A549 (cell line): ENCODE measurements at regions not wholly inside any gene's neighbourhood (a gene's known extent, or its start where the extent isn't known, plus 50 kb on each side); places are given as distances from the start of the nearest gene placed in this dataset.

Source experiments
- ATAC-seq, 2 experiments: fragments of 200-7000 bp in 1 of 2; fragments of >200 bp in 1 of 2; cut with Nextera tagmentation in 1 of 2; cut with Tn5 transposase in 1 of 2; 3 replicates each; pipeline versions ENCODE4 v1.8.0 to v1.9.1; 2018 to 2020; ENCODE audit warnings: mild to moderate bottlenecking in 1 of 2, moderate library complexity in 1 of 2
- CTCF ChIA-PET: fragments of 300-600 bp; sonication (Branson Sonifier 250); formaldehyde crosslinking; extraction: SDS; loops from one replicate; lab custom pipeline; 2021; ENCODE audit warnings: antibody characterized with exemption, inconsistent platforms; lab: Yijun Ruan, JAX
- POLR2A ChIA-PET: fragments of 350-600 bp; formaldehyde crosslinking; extraction: SDS; loops from one replicate; lab custom pipeline; 2021; ENCODE audit warnings: antibody characterized with exemption, inconsistent platforms; lab: Yijun Ruan, JAX
- DNase-seq, 2 experiments: peaks; one replicate each; pipeline versions ENCODE4 v3.0.0 to v3.0.0-alpha.2; 2011 to 2016; ENCODE audit warnings: low read depth in 1 of 2, low spot score in 1 of 2
- FAIRE-seq: peaks from 2 replicates; lab custom pipeline; 2011; peaks lifted over from hg19 to GRCh38; lab: Jason Lieb, UNC
- H3K27ac ChIP-seq, 2 experiments: fragments of >200 bp; sonication (Bioruptor Twin); formaldehyde crosslinking; 3 replicates each; pipeline ENCODE4 v1.5.1; 2016 to 2017
- H3K4me1 ChIP-seq: fragments of >200 bp; sonication (Bioruptor Twin); formaldehyde crosslinking; 3 replicates; pipeline ENCODE4 v1.6.1; 2016
- H3K4me2 ChIP-seq: fragments of >200 bp; sonication (Bioruptor Twin); formaldehyde crosslinking; 3 replicates; pipeline ENCODE4 v1.6.1; 2016
- H3K4me3 ChIP-seq: fragments of >200 bp; sonication (Bioruptor Twin); formaldehyde crosslinking; 3 replicates; pipeline ENCODE4 v1.5.1; 2016
- H3K9me3 ChIP-seq: fragments of >200 bp; sonication (Bioruptor Twin); formaldehyde crosslinking; 3 replicates; pipeline ENCODE4 v1.6.1; 2016
- CHD2 ChIP-seq: fragments of 150-350 bp; IDR thresholded peaks from 2 replicates; pipeline ENCODE4 v1.6.1; 2014; ENCODE audit warnings: low read length; ENCODE audit not compliant: partially characterized antibody
- EHF ChIP-seq: fragments of 250-450 bp; sonication (Bioruptor Pico); IDR thresholded peaks from 2 replicates; pipeline ENCODE4 v1.5.0; 2020; ENCODE audit warnings: mild to moderate bottlenecking
- EP300 ChIP-seq, 2 experiments: fragments of >200 bp; sonication (Bioruptor Twin); formaldehyde crosslinking; IDR thresholded peaks; 2 replicates in 1 of 2; 3 replicates in 1 of 2; pipeline ENCODE4 v1.6.1; 2016 to 2017
- ESRRA ChIP-seq: fragments of 150-350 bp; IDR thresholded peaks from 2 replicates; pipeline ENCODE4 v1.6.1; 2014; ENCODE audit warnings: mild to moderate bottlenecking, low read length, borderline replicate concordance
- FOSB ChIP-seq: fragments of 250-450 bp; sonication (Bioruptor Pico); IDR thresholded peaks from 2 replicates; pipeline ENCODE4 v1.5.0; 2020; ENCODE audit warnings: mild to moderate bottlenecking, moderate library complexity
- MAFK ChIP-seq: fragments of 450-650 bp; IDR thresholded peaks from 2 replicates; pipeline ENCODE4 v1.6.1; 2014; ENCODE audit not compliant: partially characterized antibody
- NPAS2 ChIP-seq: fragments of 250-450 bp; sonication (Bioruptor Pico); IDR thresholded peaks from 2 replicates; pipeline ENCODE4 v1.8.0; 2022; ENCODE audit warnings: mild to moderate bottlenecking, moderate library complexity, borderline replicate concordance
- POLR2A ChIP-seq: IDR thresholded peaks from 2 replicates; pipeline ENCODE4 v1.6.1; 2012; ENCODE audit warnings: mild to moderate bottlenecking, low read length
- RAD21 ChIP-seq, 2 experiments: fragments of >200 bp in 1 of 2; sonication (Bioruptor Twin) in 1 of 2; formaldehyde crosslinking in 1 of 2; IDR thresholded peaks in 1 of 2; conservative IDR thresholded peaks in 1 of 2; 2 replicates in 1 of 2; 3 replicates in 1 of 2; pipeline ENCODE4 v1.6.1; 2012 to 2018; ENCODE audit warnings: inconsistent platforms in 1 of 2
- RCOR1 ChIP-seq: fragments of 150-350 bp; IDR thresholded peaks from 2 replicates; pipeline ENCODE4 v1.6.1; 2014; ENCODE audit warnings: antibody characterized with exemption, low read length, low read depth
- RFX5 ChIP-seq: fragments of 450-650 bp; IDR thresholded peaks from 2 replicates; pipeline ENCODE4 v1.7.1; 2014; ENCODE audit warnings: antibody characterized with exemption, mild to moderate bottlenecking, moderate library complexity
- SREBF2 ChIP-seq: fragments of 450-650 bp; IDR thresholded peaks from 2 replicates; pipeline ENCODE4 v1.6.1; 2014; ENCODE audit warnings: mild to moderate bottlenecking, moderate library complexity
- TFCP2L1 ChIP-seq: fragments of 250-450 bp; sonication (Bioruptor Pico); IDR thresholded peaks from 2 replicates; pipeline ENCODE4 v1.5.0; 2021; ENCODE audit warnings: mild to moderate bottlenecking
- TP53 ChIP-seq: fragments of 250-450 bp; sonication (Bioruptor Pico); IDR thresholded peaks from 2 replicates; pipeline ENCODE4 v1.5.0; 2021; ENCODE audit warnings: mild to moderate bottlenecking, moderate library complexity
- WGBS: methylation state at CpG from one replicate; pipeline ENCODE4 v1.1.6; 2017; ENCODE audit errors: missing lambda C conversion rate; 5-methylcytosine and 5-hydroxymethylcytosine counted together
- TF ChIP-seq, protein P1 (sequence below): IDR thresholded peaks from 2 replicates; pipeline ENCODE4 v1.6.1; 2012
- TF ChIP-seq, protein P2 (sequence below): fragments of 250-450 bp; sonication (Bioruptor Pico); IDR thresholded peaks from 2 replicates; pipeline ENCODE4 v1.5.0; 2021; ENCODE audit warnings: mild to moderate bottlenecking, moderate library complexity, borderline replicate concordance
- TF ChIP-seq, protein P3 (sequence below): fragments of >200 bp; sonication (Bioruptor Twin); formaldehyde crosslinking; IDR thresholded peaks from 2 replicates; pipeline ENCODE4 v1.6.1; 2016
- TF ChIP-seq, protein P4 (sequence below): IDR thresholded peaks from 2 replicates; pipeline ENCODE4 v1.6.1; 2012
- TF ChIP-seq, protein P5 (sequence below): fragments of >200 bp; sonication (Bioruptor Twin); formaldehyde crosslinking; IDR thresholded peaks from 3 replicates; pipeline ENCODE4 v1.5.1; 2016
- TF ChIP-seq, protein P6 (sequence below): fragments of 150-350 bp; IDR thresholded peaks from 2 replicates; pipeline ENCODE4 v1.6.1; 2014; ENCODE audit warnings: low read depth, mild to moderate bottlenecking, low read length
- TF ChIP-seq, protein P7 (sequence below): fragments of >200 bp; sonication (Bioruptor Twin); formaldehyde crosslinking; IDR thresholded peaks from 3 replicates; pipeline ENCODE4 v1.6.1; 2016
- TF ChIP-seq, protein P8 (sequence below): fragments of 200-600 bp; sonication (generic); IDR thresholded peaks from 2 replicates; pipeline ENCODE4 v1.6.1; 2016; ENCODE audit warnings: antibody characterized with exemption, mild to moderate bottlenecking, moderate library complexity

DNA sequence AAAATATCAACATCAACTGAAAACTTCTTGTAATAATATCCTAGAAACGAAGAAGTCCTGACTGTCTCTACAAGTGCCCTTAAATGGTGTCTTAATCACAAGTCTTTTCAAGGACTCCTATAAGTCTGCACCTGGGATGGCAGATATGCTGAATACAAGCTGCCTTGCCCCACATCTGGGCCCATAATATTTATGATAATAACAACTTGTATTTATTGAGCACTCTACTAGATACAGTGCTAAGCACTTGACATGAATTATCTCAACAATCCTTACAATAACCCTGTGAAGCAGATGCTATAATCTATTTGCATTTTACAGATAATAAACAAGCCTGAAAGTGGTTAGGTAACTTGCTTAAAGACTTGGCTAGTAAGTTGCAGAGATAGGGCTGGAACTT is 78.0 kb upstream of the ZNF648 start:
- DNase-seq: no peak

DNA sequence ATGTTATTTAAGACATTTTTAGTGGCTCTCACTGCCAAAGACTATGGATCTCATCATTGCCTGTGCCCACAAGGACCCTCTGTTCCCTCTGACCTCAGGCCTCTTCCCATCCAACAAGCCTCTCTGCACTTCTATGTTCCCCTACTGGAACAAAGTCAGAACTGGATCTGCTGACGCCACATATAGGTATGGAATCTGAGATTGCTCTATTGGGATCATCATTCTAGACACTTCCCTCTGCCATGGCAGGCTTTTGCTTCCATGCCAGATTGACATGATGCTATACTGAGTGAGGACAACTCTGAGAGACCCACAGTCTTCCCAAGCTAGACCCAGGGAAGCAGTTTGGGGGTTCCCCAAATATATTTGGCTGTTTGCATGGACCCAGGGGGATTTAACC is 76.0 kb upstream of the ZNF648 start:
- H3K27ac ChIP-seq: no peak overlapping the region
- ChIA-PET CTCF (no interaction called here), POLR2A (no interaction called here)
- H3K9me3 ChIP-seq: peaks cover 18% of the 10 kb centered on the region
- 56% methylated on average over 1 of the region's 1 CpG for WGBS
- DNase-seq (no peak), ATAC-seq (no peak), FAIRE-seq (no peak)
- no peak overlapping the region for H3K4me2 ChIP-seq
- no peak overlapping the region for H3K4me3 ChIP-seq
- TF ChIP-seq, protein P1, sequence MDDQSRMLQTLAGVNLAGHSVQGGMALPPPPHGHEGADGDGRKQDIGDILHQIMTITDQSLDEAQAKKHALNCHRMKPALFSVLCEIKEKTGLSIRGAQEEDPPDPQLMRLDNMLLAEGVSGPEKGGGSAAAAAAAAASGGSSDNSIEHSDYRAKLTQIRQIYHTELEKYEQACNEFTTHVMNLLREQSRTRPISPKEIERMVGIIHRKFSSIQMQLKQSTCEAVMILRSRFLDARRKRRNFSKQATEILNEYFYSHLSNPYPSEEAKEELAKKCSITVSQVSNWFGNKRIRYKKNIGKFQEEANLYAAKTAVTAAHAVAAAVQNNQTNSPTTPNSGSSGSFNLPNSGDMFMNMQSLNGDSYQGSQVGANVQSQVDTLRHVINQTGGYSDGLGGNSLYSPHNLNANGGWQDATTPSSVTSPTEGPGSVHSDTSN: no peak
- TF ChIP-seq, protein P2, sequence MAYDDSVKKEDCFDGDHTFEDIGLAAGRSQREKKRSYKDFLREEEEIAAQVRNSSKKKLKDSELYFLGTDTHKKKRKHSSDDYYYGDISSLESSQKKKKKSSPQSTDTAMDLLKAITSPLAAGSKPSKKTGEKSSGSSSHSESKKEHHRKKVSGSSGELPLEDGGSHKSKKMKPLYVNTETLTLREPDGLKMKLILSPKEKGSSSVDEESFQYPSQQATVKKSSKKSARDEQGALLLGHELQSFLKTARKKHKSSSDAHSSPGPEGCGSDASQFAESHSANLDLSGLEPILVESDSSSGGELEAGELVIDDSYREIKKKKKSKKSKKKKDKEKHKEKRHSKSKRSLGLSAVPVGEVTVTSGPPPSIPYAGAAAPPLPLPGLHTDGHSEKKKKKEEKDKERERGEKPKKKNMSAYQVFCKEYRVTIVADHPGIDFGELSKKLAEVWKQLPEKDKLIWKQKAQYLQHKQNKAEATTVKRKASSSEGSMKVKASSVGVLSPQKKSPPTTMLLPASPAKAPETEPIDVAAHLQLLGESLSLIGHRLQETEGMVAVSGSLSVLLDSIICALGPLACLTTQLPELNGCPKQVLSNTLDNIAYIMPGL (CRISPR knock-in tag): no peak
- TF ChIP-seq FOSB (CRISPR knock-in tag) (no peak), EHF (CRISPR knock-in tag) (no peak), RAD21 (conservative IDR thresholded peaks at IDR 0.05 in 1 of 2, IDR thresholded peaks at IDR 0.05 in 1 of 2) (no peak), POLR2A (no peak)
- TF ChIP-seq, protein P3, sequence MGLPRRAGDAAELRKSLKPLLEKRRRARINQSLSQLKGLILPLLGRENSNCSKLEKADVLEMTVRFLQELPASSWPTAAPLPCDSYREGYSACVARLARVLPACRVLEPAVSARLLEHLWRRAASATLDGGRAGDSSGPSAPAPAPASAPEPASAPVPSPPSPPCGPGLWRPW: no peak
- no peaks in the 10 kb centered on the region for H3K4me1 ChIP-seq

More for the DNA sequence above, 78.0 kb upstream of the ZNF648 start:
- Histone ChIP-seq H3K4me2 (no peak overlapping the region), H3K4me1 (no peaks in the 10 kb centered on the region), H3K27ac (no peak overlapping the region), H3K4me3 (no peak overlapping the region), H3K9me3 (peaks cover 2% of the 10 kb centered on the region; the same call in 2 of the 3 replicates)
- 8% methylated on average over 1 of the region's 1 CpG for WGBS
- CTCF ChIA-PET: interaction anchor here (1.2 to 7.1 kb wide), 2 partner anchors 8 to 255 kb away, joined by 3 to 128 read pairs; partner anchors contain the start of gene GLUL
- FAIRE-seq (no peak), ATAC-seq (no peak)
- TF ChIP-seq CHD2 (no peak), ESRRA (no peak), RCOR1 (no peak), TFCP2L1 (CRISPR knock-in tag) (no peak)
- TF ChIP-seq, protein P4, sequence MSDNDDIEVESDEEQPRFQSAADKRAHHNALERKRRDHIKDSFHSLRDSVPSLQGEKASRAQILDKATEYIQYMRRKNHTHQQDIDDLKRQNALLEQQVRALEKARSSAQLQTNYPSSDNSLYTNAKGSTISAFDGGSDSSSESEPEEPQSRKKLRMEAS: no peak
- TF ChIP-seq, protein P5, sequence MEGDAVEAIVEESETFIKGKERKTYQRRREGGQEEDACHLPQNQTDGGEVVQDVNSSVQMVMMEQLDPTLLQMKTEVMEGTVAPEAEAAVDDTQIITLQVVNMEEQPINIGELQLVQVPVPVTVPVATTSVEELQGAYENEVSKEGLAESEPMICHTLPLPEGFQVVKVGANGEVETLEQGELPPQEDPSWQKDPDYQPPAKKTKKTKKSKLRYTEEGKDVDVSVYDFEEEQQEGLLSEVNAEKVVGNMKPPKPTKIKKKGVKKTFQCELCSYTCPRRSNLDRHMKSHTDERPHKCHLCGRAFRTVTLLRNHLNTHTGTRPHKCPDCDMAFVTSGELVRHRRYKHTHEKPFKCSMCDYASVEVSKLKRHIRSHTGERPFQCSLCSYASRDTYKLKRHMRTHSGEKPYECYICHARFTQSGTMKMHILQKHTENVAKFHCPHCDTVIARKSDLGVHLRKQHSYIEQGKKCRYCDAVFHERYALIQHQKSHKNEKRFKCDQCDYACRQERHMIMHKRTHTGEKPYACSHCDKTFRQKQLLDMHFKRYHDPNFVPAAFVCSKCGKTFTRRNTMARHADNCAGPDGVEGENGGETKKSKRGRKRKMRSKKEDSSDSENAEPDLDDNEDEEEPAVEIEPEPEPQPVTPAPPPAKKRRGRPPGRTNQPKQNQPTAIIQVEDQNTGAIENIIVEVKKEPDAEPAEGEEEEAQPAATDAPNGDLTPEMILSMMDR: no peak
- POLR2A ChIA-PET: no interaction called here

DNA sequence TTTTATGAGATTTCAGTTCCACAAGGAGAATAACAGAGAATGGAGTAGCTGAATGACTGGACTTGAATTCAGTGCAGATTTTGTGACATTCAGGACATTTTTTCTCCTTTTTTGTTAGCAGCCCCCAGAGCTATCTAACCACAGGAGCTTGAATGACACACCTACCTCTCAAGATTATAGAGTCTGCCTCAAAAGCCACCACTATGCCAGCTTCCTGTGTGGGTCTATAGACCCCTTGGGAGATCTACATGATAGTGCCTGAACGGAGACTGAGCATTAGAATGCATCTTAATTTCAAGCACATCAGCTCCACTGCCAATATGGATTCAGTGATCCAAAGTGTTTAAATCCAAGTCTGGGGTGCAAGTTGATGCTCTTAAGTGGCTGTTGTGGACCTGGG is 74.4 kb upstream of the ZNF648 start:
- Histone ChIP-seq H3K4me2 (no peak overlapping the region), H3K9me3 (peaks cover 20% of the 10 kb centered on the region), H3K4me1 (no peaks in the 10 kb centered on the region), H3K4me3 (no peak overlapping the region), H3K27ac (no peak overlapping the region)
- FAIRE-seq: no peak
- ATAC-seq: no peak
- ChIA-PET CTCF (interaction anchor here (1.2 kb wide), 1 partner anchor 261 kb away, joined by 5 read pairs; no protein-coding TSS in a partner anchor), POLR2A (no interaction called here)
- 50% methylated on average over 1 of the region's 1 CpG for WGBS
- DNase-seq: no peak
- no peak for TF ChIP-seq NPAS2 (CRISPR knock-in tag)
- TF ChIP-seq, protein P6, sequence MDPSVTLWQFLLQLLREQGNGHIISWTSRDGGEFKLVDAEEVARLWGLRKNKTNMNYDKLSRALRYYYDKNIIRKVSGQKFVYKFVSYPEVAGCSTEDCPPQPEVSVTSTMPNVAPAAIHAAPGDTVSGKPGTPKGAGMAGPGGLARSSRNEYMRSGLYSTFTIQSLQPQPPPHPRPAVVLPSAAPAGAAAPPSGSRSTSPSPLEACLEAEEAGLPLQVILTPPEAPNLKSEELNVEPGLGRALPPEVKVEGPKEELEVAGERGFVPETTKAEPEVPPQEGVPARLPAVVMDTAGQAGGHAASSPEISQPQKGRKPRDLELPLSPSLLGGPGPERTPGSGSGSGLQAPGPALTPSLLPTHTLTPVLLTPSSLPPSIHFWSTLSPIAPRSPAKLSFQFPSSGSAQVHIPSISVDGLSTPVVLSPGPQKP: no peak
- no peak for TF ChIP-seq RAD21 (conservative IDR thresholded peaks at IDR 0.05 in 1 of 2, IDR thresholded peaks at IDR 0.05 in 1 of 2)
- no peak for TF ChIP-seq CHD2
- TF ChIP-seq MAFK: no peak
- TF ChIP-seq EP300 (IDR thresholded peaks at IDR 0.05): no peak
- TF ChIP-seq TFCP2L1 (CRISPR knock-in tag): no peak
- TF ChIP-seq, protein P7, sequence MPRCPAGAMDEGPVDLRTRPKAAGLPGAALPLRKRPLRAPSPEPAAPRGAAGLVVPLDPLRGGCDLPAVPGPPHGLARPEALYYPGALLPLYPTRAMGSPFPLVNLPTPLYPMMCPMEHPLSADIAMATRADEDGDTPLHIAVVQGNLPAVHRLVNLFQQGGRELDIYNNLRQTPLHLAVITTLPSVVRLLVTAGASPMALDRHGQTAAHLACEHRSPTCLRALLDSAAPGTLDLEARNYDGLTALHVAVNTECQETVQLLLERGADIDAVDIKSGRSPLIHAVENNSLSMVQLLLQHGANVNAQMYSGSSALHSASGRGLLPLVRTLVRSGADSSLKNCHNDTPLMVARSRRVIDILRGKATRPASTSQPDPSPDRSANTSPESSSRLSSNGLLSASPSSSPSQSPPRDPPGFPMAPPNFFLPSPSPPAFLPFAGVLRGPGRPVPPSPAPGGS: no peak
- TF ChIP-seq, protein P8, sequence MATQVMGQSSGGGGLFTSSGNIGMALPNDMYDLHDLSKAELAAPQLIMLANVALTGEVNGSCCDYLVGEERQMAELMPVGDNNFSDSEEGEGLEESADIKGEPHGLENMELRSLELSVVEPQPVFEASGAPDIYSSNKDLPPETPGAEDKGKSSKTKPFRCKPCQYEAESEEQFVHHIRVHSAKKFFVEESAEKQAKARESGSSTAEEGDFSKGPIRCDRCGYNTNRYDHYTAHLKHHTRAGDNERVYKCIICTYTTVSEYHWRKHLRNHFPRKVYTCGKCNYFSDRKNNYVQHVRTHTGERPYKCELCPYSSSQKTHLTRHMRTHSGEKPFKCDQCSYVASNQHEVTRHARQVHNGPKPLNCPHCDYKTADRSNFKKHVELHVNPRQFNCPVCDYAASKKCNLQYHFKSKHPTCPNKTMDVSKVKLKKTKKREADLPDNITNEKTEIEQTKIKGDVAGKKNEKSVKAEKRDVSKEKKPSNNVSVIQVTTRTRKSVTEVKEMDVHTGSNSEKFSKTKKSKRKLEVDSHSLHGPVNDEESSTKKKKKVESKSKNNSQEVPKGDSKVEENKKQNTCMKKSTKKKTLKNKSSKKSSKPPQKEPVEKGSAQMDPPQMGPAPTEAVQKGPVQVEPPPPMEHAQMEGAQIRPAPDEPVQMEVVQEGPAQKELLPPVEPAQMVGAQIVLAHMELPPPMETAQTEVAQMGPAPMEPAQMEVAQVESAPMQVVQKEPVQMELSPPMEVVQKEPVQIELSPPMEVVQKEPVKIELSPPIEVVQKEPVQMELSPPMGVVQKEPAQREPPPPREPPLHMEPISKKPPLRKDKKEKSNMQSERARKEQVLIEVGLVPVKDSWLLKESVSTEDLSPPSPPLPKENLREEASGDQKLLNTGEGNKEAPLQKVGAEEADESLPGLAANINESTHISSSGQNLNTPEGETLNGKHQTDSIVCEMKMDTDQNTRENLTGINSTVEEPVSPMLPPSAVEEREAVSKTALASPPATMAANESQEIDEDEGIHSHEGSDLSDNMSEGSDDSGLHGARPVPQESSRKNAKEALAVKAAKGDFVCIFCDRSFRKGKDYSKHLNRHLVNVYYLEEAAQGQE: no peak
- no peak for TF ChIP-seq SREBF2
- no peak for TF ChIP-seq TP53 (CRISPR knock-in tag)
- TF ChIP-seq RFX5: no peak
